AG04450 (cell line): ENCODE measurements at regions not wholly inside any gene's neighbourhood (a gene's known extent, or its start where the extent isn't known, plus 50 kb on each side); places are given as distances from the start of the nearest gene placed in this dataset.

Experiments
- CTCF ChIA-PET: fragments of 300-600, 350-600 bp; formaldehyde crosslinking; extraction: SDS; loops from one replicate; lab custom pipeline; 2022; ENCODE audit warnings: antibody characterized with exemption, inconsistent platforms; lab: Charles Lee
- POLR2A ChIA-PET: fragments of 350-600 bp; formaldehyde crosslinking; extraction: SDS; loops from one replicate; lab custom pipeline; 2021; ENCODE audit warnings: antibody characterized with exemption, inconsistent platforms; lab: Yijun Ruan, JAX
- DNase-seq: peaks from one replicate; pipeline ENCODE4 v3.0.0-alpha.2; 2011; ENCODE audit warnings: low read depth, low spot score
- H3K27ac ChIP-seq: one replicate; pipeline ENCODE4 v1.5.1; 2012; ENCODE audit warnings: low read depth, low read length, control low read depth
- H3K27me3 ChIP-seq: one replicate; pipeline ENCODE4 v1.6.0; 2012; ENCODE audit warnings: low read length; ENCODE audit not compliant: control insufficient read depth, insufficient read depth
- H3K4me3 ChIP-seq: 2 replicates; pipeline ENCODE4 v1.5.1; 2011; ENCODE audit warnings: mild to moderate bottlenecking, low read depth, low read length, control low read depth
- H3K9me3 ChIP-seq: 2 replicates; pipeline ENCODE4 v1.5.1; 2012; ENCODE audit warnings: low read length; ENCODE audit not compliant: control insufficient read depth, insufficient read depth
- TF ChIP-seq, protein P1 (sequence below): IDR thresholded peaks from 2 replicates; pipeline ENCODE4 v1.5.1; 2011; ENCODE audit warnings: low read depth, low read length, control low read depth, inconsistent platforms

DNA sequence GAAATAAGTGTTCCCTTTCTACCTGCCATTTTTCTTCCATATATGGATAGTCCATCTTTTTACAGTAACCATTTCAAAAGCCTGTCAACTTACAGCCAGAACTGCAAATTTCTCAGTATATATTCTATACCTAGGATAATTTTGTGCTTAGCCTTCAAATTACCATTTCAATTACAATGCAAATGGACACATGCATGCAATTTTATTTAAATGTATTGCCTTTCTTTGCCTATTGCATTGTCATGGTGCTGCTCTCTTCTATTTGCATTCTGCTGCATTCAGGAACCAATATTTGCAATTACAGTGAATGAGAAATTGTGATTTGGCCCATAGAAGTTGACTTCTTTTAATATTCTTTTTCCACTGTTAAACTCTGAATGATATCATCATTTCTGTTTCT is 1753.4 kb upstream of the TENM3 start:
- Histone ChIP-seq H3K9me3 (no peaks in the 10 kb centered on the region), H3K27ac (no peak overlapping the region), H3K4me3 (no peak overlapping the region), H3K27me3 (no peaks in the 10 kb centered on the region)
- ChIA-PET CTCF (no interaction called here), POLR2A (no interaction called here)
- TF ChIP-seq, protein P1, sequence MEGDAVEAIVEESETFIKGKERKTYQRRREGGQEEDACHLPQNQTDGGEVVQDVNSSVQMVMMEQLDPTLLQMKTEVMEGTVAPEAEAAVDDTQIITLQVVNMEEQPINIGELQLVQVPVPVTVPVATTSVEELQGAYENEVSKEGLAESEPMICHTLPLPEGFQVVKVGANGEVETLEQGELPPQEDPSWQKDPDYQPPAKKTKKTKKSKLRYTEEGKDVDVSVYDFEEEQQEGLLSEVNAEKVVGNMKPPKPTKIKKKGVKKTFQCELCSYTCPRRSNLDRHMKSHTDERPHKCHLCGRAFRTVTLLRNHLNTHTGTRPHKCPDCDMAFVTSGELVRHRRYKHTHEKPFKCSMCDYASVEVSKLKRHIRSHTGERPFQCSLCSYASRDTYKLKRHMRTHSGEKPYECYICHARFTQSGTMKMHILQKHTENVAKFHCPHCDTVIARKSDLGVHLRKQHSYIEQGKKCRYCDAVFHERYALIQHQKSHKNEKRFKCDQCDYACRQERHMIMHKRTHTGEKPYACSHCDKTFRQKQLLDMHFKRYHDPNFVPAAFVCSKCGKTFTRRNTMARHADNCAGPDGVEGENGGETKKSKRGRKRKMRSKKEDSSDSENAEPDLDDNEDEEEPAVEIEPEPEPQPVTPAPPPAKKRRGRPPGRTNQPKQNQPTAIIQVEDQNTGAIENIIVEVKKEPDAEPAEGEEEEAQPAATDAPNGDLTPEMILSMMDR: no peak
- no peak for DNase-seq

DNA sequence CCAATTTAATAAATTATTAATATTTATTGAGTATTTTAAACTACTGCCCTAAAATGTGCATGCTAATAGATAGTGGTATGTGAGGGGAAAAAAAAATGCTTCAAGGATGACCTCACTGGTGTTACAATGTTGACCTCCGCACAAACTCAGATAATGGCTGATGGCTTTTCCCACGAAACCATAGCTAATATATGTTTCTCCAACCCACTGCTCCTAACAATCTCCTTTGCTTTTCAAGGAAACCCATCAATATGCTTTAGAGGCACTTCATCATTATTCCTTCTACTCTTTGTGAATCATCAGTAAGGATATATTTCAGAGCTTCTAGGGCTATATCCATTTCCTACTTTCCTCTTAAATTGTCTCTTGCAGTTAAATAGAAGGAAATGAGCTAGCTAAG is 1752.0 kb upstream of the TENM3 start:
- ChIA-PET CTCF (no interaction called here), POLR2A (no interaction called here)
- H3K27me3 ChIP-seq: no peaks in the 10 kb centered on the region

DNA sequence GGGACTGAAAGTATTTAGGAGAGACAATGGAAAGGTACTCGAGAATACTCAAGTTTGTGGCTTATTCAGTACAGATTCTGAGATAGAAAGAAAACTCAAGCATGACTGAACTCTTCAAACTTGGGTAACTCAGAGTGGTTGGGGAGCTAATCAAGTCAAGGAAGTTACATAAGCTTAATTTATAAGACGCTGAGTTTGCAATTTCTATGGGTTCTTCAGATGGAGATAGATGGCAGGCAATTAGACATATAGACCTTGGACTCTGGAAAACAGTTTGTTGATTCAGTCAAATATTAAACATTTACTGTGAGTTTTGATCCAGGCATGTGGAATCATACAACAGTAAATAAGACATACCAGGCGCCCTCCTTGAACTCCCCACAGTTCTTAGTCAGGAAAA is 1749.9 kb upstream of the TENM3 start:
- POLR2A ChIA-PET: no interaction called here

More for the DNA sequence above, 1752.0 kb upstream of the TENM3 start:
- Histone ChIP-seq H3K27ac (no peak overlapping the region), H3K4me3 (no peak overlapping the region), H3K9me3 (no peaks in the 10 kb centered on the region)
- TF ChIP-seq, protein P1: no peak
- DNase-seq: no peak

DNA sequence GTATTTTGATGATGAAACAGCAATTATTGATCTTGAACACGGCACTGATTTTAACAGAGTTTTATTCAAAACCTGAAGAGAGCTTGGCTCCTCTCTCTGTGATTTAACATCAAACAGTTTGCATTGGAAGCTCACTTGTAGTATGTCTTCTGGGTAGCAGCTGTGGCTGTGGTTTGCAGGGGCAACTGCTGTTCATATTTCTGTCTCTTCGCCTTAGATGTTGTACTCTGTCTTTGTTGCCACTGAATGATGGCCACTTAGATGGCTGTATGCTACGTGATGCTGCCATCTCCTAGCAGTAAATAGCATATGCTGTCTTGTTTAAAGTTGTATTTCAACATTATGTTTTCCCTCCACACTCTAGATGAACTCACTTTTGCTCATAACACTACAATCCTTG is 1743.0 kb upstream of the TENM3 start:
- TF ChIP-seq, protein P1: no peak
- Histone ChIP-seq H3K27me3 (no peaks in the 10 kb centered on the region), H3K9me3 (no peaks in the 10 kb centered on the region), H3K27ac (no peak overlapping the region), H3K4me3 (no peak overlapping the region)
- POLR2A ChIA-PET: no interaction called here
- no peak for DNase-seq
- CTCF ChIA-PET: no interaction called here

More for the DNA sequence above, 1749.9 kb upstream of the TENM3 start:
- CTCF ChIA-PET: no interaction called here
- DNase-seq: no peak
- H3K9me3 ChIP-seq: no peaks in the 10 kb centered on the region
- H3K27me3 ChIP-seq: no peaks in the 10 kb centered on the region
- TF ChIP-seq, protein P1: no peak
- no peak overlapping the region for H3K27ac ChIP-seq
- no peak overlapping the region for H3K4me3 ChIP-seq

DNA sequence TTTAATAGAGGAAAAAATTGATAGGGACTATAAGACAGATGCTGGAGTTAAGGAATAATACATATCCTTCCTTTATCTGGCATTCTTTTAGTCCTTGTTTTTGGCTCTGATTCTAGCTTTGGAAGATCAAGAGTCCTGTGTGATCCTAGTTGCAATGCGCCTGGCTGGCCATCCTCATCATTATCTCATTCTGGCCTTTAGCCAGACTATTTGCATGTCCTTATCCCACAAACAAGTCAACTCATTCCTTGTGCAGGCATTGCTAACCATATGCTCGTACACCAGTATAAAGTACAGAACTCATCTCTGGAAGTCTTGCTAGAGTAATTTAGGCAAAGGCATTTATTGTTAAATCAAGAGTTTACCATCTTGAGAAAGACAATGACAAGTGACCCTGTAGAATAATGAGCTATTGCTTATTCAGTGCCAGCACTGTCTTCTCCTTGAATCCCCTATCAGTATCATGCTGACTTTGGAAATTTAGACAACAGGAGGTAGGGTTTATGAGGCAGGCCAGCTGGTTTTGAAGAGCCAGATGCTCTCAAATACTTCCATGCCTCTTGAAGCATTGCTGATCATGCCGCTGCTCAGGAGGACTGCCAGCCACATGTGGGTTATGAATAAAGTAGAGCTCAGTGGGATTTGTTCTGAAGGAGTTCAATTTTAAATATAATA is 1730.3 kb upstream of the TENM3 start:
- H3K27me3 ChIP-seq: no peaks in the 10 kb centered on the region
- no peaks in the 10 kb centered on the region for H3K9me3 ChIP-seq
- CTCF ChIA-PET: no interaction called here
- no peak overlapping the region for H3K4me3 ChIP-seq
- no peak overlapping the region for H3K27ac ChIP-seq
- POLR2A ChIA-PET: no interaction called here
- no peak for DNase-seq
- TF ChIP-seq, protein P1: no peak
